ENCODE measurements at regions not wholly inside any gene's neighbourhood (a gene's known extent, or its start where the extent isn't known, plus 50 kb on each side); places are given as distances from the start of the nearest gene placed in this dataset.

DNA sequence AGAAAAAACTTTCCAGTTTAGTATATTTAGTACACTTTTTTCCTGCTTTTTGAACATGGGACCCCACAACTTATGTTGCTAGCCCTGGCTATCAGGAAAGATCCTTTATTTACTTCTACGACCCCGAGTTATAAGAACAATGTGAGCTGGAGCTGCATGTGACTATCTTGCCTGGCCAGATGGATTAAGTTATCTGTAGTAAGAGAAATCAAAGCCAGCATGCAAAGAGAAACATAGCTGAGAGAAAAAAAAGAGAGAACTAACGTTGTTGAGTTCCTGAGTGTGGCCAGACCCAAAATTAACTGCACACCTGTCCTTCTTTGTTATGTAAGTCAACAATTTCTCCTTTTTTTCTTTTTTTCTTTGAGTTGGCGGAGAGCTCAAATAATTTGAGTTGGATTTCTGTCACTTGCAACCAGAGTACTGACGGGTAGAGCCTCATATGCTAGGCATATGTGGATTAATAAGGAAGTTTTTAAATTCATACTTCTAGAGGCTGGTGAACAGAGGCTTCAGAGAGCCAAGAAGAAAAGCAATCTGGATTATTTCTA lies 219.5 kb downstream of the HACE1 start:
- no peaks in the 10 kb centered on the region for H3K36me3 ChIP-seq
- no peaks in the 10 kb centered on the region for H3K4me1 ChIP-seq
- WGBS (ENCODE audit: insufficient coverage, low coverage, low lambda C conversion rate, missing lambda C conversion rate) = 30% methylated on average over 5 of the region's 5 CpGs
- no peak overlapping the region for H3K27ac ChIP-seq
- H3K9me3 ChIP-seq = no peaks in the 10 kb centered on the region
- DNase-seq (no peak), ATAC-seq (no peak)
- no peak overlapping the region for H3K4me3 ChIP-seq
- H3K27me3 ChIP-seq = no peaks in the 10 kb centered on the region
- TF ChIP-seq, protein P1, sequence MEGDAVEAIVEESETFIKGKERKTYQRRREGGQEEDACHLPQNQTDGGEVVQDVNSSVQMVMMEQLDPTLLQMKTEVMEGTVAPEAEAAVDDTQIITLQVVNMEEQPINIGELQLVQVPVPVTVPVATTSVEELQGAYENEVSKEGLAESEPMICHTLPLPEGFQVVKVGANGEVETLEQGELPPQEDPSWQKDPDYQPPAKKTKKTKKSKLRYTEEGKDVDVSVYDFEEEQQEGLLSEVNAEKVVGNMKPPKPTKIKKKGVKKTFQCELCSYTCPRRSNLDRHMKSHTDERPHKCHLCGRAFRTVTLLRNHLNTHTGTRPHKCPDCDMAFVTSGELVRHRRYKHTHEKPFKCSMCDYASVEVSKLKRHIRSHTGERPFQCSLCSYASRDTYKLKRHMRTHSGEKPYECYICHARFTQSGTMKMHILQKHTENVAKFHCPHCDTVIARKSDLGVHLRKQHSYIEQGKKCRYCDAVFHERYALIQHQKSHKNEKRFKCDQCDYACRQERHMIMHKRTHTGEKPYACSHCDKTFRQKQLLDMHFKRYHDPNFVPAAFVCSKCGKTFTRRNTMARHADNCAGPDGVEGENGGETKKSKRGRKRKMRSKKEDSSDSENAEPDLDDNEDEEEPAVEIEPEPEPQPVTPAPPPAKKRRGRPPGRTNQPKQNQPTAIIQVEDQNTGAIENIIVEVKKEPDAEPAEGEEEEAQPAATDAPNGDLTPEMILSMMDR (IDR thresholded peaks at IDR 0.05) = no peak
- no peak for TF ChIP-seq POLR2A (IDR thresholded peaks at IDR 0.05)
- intact Hi-C loops (cut with DNase I) = no loop called here

GRCh38 chr6:104639668-104640067 lies 220.1 kb downstream of the HACE1 start:
- Histone ChIP-seq H3K4me1 (no peaks in the 10 kb centered on the region), H3K27ac (no peak overlapping the region), H3K27me3 (no peaks in the 10 kb centered on the region), H3K36me3 (no peaks in the 10 kb centered on the region), H3K9me3 (no peaks in the 10 kb centered on the region), H3K4me3 (no peak overlapping the region)
- TF ChIP-seq, protein P1 (IDR thresholded peaks at IDR 0.05) = no peak
- TF ChIP-seq POLR2A (IDR thresholded peaks at IDR 0.05) = no peak
- peak; percentile 34 to 70 (median 52) for ATAC-seq
- intact Hi-C loops (cut with DNase I) = no loop called here
- no peak for DNase-seq

GRCh38 chr6:104638841-104639290 lies 220.9 kb downstream of the HACE1 start:
- intact Hi-C loops (cut with DNase I) = no loop called here
- H3K4me1 ChIP-seq = no peaks in the 10 kb centered on the region
- H3K9me3 ChIP-seq = no peaks in the 10 kb centered on the region
- DNase-seq (no peak), ATAC-seq (peak in 2 of 4 donors; percentile 53 to 63)
- no peaks in the 10 kb centered on the region for H3K36me3 ChIP-seq
- no peaks in the 10 kb centered on the region for H3K27me3 ChIP-seq
- TF ChIP-seq, protein P1 (IDR thresholded peaks at IDR 0.05) = no peak
- TF ChIP-seq POLR2A (IDR thresholded peaks at IDR 0.05) = no peak
- 50% methylated on average over 4 of the region's 4 CpGs for WGBS (ENCODE audit: insufficient coverage, low coverage, low lambda C conversion rate, missing lambda C conversion rate)
- H3K4me3 ChIP-seq = no peak overlapping the region
- H3K27ac ChIP-seq = no peak overlapping the region

DNA sequence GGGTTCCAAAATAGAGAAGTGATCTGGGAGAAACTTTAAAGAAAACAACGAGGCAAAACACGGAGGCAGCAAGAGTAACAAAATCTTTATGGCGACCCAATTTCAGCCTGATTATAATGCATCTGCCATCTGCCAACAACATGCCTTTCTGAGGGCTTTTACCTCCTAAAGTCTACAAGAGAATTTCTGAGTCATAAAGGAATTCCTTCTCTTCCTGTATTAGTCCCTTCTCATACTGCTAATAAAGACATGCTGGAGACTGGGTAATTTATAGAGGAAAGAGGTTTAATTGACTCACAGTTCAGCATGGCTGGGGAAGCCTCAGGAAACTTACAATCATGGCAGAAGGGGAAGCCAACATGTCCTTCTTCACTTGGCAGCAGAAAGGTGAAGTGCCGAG lies 226.6 kb downstream of the HACE1 start:
- ATAC-seq = no peak

More for the DNA sequence above, 226.6 kb downstream of the HACE1 start:
- no peaks in the 10 kb centered on the region for H3K9me3 ChIP-seq
- H3K27ac ChIP-seq = no peak overlapping the region
- H3K27me3 ChIP-seq = no peaks in the 10 kb centered on the region
- DNase-seq = no peak
- H3K4me1 ChIP-seq = no peaks in the 10 kb centered on the region
- no peak overlapping the region for H3K4me3 ChIP-seq
- no peaks in the 10 kb centered on the region for H3K36me3 ChIP-seq
- intact Hi-C loops (cut with DNase I) = no loop called here
- TF ChIP-seq, protein P1 (IDR thresholded peaks at IDR 0.05) = no peak
- no peak for TF ChIP-seq POLR2A (IDR thresholded peaks at IDR 0.05)
- 55% methylated on average over 4 of the region's 4 CpGs for WGBS (ENCODE audit: insufficient coverage, low coverage, low lambda C conversion rate, missing lambda C conversion rate)
